PC-9 (cell line): ENCODE measurements at regions not wholly inside any gene's neighbourhood (a gene's known extent, or its start where the extent isn't known, plus 50 kb on each side); places are given as distances from the start of the nearest gene placed in this dataset.

Experiments used
- CTCF ChIP-seq: fragments of 200-600 bp; sonication (generic); conservative IDR thresholded peaks from 2 replicates; pipeline ENCODE4 v1.6.1; 2017; ENCODE audit warnings: mixed run types, antibody characterized with exemption, mild to moderate bottlenecking, moderate library complexity
- EZH2 ChIP-seq: fragments of 200-600 bp; sonication (generic); IDR thresholded peaks from 2 replicates; pipeline ENCODE4 v1.8.0; 2017; ENCODE audit warnings: antibody characterized with exemption, low read depth

GRCh38 chrX:46165411-46165810, 379.8 kb downstream of the ZNF674 start:
- TF ChIP-seq CTCF = no peak
- no peak for TF ChIP-seq EZH2
